Loucy (cell line): ENCODE measurements at regions not wholly inside any gene's neighbourhood (a gene's known extent, or its start where the extent isn't known, plus 50 kb on each side); places are given as distances from the start of the nearest gene placed in this dataset.

Experiments
- H2AFZ ChIP-seq: fragments of 200-600 bp; sonication (generic); 2 replicates; pipeline ENCODE4 v1.6.0; 2016; ENCODE audit warnings: antibody characterized with exemption, mild to moderate bottlenecking, low read length, moderate library complexity
- H3F3A ChIP-seq: fragments of 200-600 bp; 2 replicates; pipeline ENCODE4 v1.6.0; 2016; ENCODE audit warnings: antibody characterized with exemption, low read depth, mild to moderate bottlenecking
- H3K27me3 ChIP-seq: fragments of 200-600 bp; sonication (generic); 2 replicates; pipeline ENCODE4 v1.6.1; 2014; ENCODE audit warnings: low read length, mild to moderate bottlenecking; ENCODE audit not compliant: insufficient read depth, poor library complexity, severe bottlenecking
- H3K36me3 ChIP-seq: fragments of 200-600 bp; sonication (generic); 2 replicates; pipeline ENCODE4 v1.6.1; 2016; ENCODE audit warnings: low read length; ENCODE audit not compliant: insufficient read depth
- H3K4me1 ChIP-seq: fragments of 200-600 bp; sonication (generic); 2 replicates; pipeline ENCODE4 v1.5.1; 2014; ENCODE audit warnings: low read length, mild to moderate bottlenecking; ENCODE audit not compliant: insufficient read depth, poor library complexity, severe bottlenecking
- H3K4me2 ChIP-seq: fragments of 200-600 bp; sonication (generic); 2 replicates; pipeline ENCODE4 v1.6.0; 2014; ENCODE audit warnings: antibody characterized with exemption, low read length, low read depth, mild to moderate bottlenecking; ENCODE audit not compliant: poor library complexity, severe bottlenecking
- H3K4me3 ChIP-seq: fragments of 200-600 bp; sonication (generic); 2 replicates; pipeline ENCODE4 v1.5.1; 2014; ENCODE audit warnings: low read length, mild to moderate bottlenecking, mixed read lengths; ENCODE audit not compliant: poor library complexity, severe bottlenecking
- H3K79me2 ChIP-seq: fragments of 200-600 bp; sonication (generic); 2 replicates; pipeline ENCODE4 v1.6.1; 2014; ENCODE audit warnings: low read length; ENCODE audit not compliant: insufficient read depth
- H3K9ac ChIP-seq: fragments of 200-600 bp; sonication (generic); 2 replicates; pipeline ENCODE4 v1.6.0; 2014; ENCODE audit warnings: mild to moderate bottlenecking, low read depth, low read length, moderate library complexity; ENCODE audit not compliant: poor library complexity, severe bottlenecking
- H3K9me2 ChIP-seq: fragments of 200-600 bp; sonication (generic); replicated peaks from 2 replicates; pipeline ENCODE4 v1.6.1; 2016; ENCODE audit warnings: low read depth, low read length, mixed read lengths
- H3K9me3 ChIP-seq: fragments of 200-600 bp; sonication (generic); 2 replicates; pipeline ENCODE4 v1.6.1; 2014; ENCODE audit warnings: mild to moderate bottlenecking, antibody characterized with exemption, low read length, low read depth; ENCODE audit not compliant: insufficient read depth
- H4K20me1 ChIP-seq: fragments of 200-600 bp; sonication (generic); 2 replicates; pipeline ENCODE4 v1.6.0; 2014; ENCODE audit warnings: antibody characterized with exemption, low read length, mild to moderate bottlenecking; ENCODE audit not compliant: insufficient read depth, poor library complexity, severe bottlenecking
- EZH2phosphoT487 ChIP-seq: fragments of 200-600 bp; IDR thresholded peaks from 2 replicates; pipeline ENCODE4 v1.6.1; 2018; ENCODE audit warnings: antibody characterized with exemption, mild to moderate bottlenecking, moderate library complexity, borderline replicate concordance
- TF ChIP-seq, protein P1 (sequence below): fragments of 200-600 bp; sonication (generic); conservative IDR thresholded peaks from 2 replicates; pipeline ENCODE4 v1.5.1; 2014; ENCODE audit warnings: mild to moderate bottlenecking, antibody characterized with exemption, low read length

DNA sequence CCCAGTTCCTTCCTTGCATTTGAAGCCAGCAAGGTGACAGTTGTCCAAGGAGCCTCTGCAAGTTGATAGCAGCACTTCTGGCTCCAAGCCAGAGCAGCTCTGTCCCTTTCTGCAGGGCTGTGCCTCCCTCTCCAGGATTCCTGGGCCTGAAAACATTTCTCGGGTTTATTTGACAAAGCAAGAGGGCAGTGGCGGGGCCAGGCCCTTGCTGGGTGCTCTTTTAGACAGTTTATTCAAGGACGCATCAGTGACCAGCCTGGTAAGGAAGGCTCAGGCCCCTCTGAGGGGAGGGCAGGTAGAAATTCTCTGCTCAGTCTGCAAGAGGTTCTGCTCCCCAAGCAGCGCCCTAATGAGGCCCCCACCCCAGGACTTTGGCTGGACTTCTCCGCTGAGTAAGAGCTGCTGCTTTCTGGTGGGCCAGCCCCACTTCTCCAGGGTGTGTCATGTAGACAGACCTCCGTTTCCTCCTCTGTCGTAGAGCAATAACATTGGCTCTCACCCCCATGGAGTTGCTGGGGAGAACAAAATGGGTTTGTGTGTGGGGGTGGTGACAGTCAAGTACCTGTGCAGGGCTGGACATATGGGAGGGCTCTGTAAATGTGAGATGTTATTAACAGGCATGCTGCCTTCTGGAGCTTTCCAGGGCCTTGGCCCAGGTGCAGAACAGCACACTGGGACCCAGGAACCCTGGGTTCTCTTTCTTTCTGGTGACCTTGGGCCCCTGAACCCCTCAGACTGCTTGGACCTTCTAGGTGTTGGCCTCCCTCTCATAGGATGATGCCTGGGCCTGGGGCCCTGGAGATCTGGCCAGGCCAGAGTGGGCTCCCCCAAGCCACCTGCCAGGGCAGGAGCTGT is 146.2 kb upstream of the TLE3 start:
- Histone ChIP-seq H4K20me1 (no peaks in the 10 kb centered on the region), H3K4me3 (no peak overlapping the region), H3K9me2 (no peaks in the 10 kb centered on the region), H3K9ac (peak overlapping the region; percentile 17), H3F3A (0 out of 2 replicates have a peak, but pooled peaks cover 4% of the 10 kb centered on the region), H2AFZ (no peak overlapping the region), H3K79me2 (no peaks in the 10 kb centered on the region), H3K4me1 (peaks cover 68% of the 10 kb centered on the region), H3K27me3 (no peaks in the 10 kb centered on the region), H3K36me3 (no peaks in the 10 kb centered on the region), H3K9me3 (no peaks in the 10 kb centered on the region), H3K4me2 (no peak overlapping the region)
- TF ChIP-seq, protein P1, sequence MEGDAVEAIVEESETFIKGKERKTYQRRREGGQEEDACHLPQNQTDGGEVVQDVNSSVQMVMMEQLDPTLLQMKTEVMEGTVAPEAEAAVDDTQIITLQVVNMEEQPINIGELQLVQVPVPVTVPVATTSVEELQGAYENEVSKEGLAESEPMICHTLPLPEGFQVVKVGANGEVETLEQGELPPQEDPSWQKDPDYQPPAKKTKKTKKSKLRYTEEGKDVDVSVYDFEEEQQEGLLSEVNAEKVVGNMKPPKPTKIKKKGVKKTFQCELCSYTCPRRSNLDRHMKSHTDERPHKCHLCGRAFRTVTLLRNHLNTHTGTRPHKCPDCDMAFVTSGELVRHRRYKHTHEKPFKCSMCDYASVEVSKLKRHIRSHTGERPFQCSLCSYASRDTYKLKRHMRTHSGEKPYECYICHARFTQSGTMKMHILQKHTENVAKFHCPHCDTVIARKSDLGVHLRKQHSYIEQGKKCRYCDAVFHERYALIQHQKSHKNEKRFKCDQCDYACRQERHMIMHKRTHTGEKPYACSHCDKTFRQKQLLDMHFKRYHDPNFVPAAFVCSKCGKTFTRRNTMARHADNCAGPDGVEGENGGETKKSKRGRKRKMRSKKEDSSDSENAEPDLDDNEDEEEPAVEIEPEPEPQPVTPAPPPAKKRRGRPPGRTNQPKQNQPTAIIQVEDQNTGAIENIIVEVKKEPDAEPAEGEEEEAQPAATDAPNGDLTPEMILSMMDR: no peak
- TF ChIP-seq EZH2phosphoT487: no peak

DNA sequence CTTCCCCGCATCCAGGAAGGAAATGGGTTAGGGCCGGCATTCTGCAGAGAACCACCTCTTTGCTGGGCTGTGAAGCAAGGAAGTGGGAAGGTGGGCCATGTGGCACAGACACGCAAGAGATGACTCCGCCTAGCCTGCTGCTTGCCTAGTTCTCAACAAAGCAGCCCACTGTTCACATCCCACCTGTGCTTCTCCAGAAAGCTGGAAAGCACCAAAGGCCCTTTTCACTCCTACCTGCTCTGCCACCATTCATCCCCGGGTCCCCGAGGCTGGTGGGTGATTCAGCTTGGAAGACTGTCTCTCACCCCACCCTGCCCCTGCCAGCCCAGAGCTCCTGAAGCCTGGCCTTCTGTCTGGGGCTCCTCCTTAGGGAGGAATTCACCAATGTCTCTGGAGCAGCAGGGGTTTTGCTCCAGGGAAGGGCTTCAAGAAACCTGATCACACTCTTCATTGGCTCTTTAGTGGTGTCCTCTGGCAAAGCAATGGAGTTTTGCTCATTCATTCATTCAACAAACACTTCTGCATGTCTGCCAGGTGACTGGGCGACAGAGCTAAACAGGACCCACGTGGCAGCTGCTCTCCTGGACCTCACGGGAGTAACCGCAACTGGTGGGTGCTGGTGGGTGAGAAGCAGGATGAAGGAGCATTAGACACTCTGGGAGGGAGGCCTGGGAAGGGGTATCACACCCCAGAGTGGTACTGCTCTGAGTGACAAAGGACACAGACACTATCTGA is 145.4 kb upstream of the TLE3 start:
- Histone ChIP-seq H3K36me3 (no peaks in the 10 kb centered on the region), H3F3A (0 out of 2 replicates have a peak, but pooled peaks cover 4% of the 10 kb centered on the region), H3K4me3 (no peak overlapping the region), H3K4me2 (peak overlapping the region; percentile 19), H3K9ac (peak overlapping the region; percentile 17), H3K9me3 (no peaks in the 10 kb centered on the region), H2AFZ (peak overlapping the region; percentile 43), H3K9me2 (no peaks in the 10 kb centered on the region), H3K27me3 (no peaks in the 10 kb centered on the region), H3K4me1 (peaks cover 60% of the 10 kb centered on the region), H4K20me1 (no peaks in the 10 kb centered on the region), H3K79me2 (no peaks in the 10 kb centered on the region)
- TF ChIP-seq EZH2phosphoT487: no peak
- TF ChIP-seq, protein P1: no peak

DNA sequence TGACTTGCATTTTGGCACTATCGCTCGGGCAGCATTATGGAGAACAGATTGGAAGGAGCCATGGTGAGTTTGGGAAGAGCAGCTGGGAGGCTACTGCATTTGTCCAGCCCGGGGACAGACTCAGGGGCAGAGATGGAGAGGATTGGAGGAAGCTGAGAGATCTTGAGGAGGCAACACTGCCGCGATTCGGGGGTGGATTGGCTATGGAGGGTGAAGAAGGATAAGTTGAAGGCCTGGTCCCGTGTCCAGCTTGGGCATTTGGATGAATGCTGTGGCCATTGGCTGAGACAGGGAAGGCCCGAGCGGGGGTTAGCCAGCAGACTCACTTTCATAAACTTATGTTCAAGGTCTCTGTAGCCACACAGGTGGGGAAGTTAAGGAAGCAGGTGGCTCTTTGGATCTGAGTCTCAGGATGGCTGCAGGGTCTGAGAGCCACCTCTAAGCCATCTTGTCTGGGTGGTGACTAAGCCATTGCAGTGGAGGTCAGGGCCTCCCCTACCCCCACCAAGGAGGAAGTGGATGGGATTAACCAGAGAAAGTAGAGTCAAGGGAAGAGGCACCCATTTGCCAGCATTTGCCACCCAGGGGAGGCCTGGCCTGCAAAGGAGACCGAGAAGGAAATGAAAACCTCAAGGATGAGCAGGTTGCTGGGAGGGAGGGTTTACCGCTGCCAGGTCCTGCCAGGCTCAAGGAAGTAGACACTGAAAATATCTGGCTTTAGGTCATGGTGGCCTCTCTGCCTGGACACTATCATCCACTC is 144.0 kb upstream of the TLE3 start:
- H3K79me2 ChIP-seq: no peaks in the 10 kb centered on the region
- no peak overlapping the region for H3K4me3 ChIP-seq
- H3K9me3 ChIP-seq: no peaks in the 10 kb centered on the region
- H4K20me1 ChIP-seq: no peaks in the 10 kb centered on the region
- TF ChIP-seq, protein P1: no peak
- no peak for TF ChIP-seq EZH2phosphoT487
- H3K4me2 ChIP-seq: peak overlapping the region; percentile 7
- peaks cover 49% of the 10 kb centered on the region for H3K4me1 ChIP-seq
- H3K36me3 ChIP-seq: no peaks in the 10 kb centered on the region
- H3K9me2 ChIP-seq: no peaks in the 10 kb centered on the region
- H3K27me3 ChIP-seq: no peaks in the 10 kb centered on the region
- H2AFZ ChIP-seq: 0 out of 2 replicates have a peak overlapping the region, but pooled peaks have one; percentile 7
- peak overlapping the region; percentile 7 for H3K9ac ChIP-seq
- H3F3A ChIP-seq: 0 out of 2 replicates have a peak, but pooled peaks cover 4% of the 10 kb centered on the region
